GM19438 (cell line): ENCODE measurements at regions not wholly inside any gene's neighbourhood (a gene's known extent, or its start where the extent isn't known, plus 50 kb on each side); places are given as distances from the start of the nearest gene placed in this dataset.
A peak's percentile ranks its signal among the peaks of the same experiment; 100 is the strongest.
"Not testable (repeated sequence)": the region's sequence is repeated elsewhere in the genome, so short reads cannot be mapped to it uniquely, and the experiment has no call there.

ENCODE experiments used
- ATAC-seq: cut with Tn5 transposase; IDR thresholded peaks from one replicate; pipeline ENCODE4 v1.9.1; 2021; ENCODE audit warnings: low read depth; ENCODE audit not compliant: unreplicated experiment

DNA sequence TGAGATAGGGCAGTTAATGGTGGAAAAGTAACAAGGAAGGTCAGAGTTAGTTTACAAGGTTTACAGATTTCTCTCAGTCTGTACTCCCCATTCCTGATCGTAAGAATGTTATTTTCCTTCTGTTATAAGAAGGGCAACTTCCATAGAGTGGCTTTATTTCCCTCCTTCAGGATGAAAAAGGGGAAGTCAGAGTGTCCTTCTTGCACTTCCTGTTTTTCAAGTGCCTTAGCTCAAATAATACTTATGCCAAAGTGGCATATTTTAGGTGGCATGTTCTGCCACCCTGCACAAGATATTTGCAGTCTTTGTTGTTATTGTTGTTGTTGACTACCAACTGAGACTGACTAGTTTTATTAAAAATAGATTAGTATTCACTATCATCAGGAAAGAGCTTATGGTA is 730.7 kb upstream of the ADGRL4 start:
- no peak for ATAC-seq

DNA sequence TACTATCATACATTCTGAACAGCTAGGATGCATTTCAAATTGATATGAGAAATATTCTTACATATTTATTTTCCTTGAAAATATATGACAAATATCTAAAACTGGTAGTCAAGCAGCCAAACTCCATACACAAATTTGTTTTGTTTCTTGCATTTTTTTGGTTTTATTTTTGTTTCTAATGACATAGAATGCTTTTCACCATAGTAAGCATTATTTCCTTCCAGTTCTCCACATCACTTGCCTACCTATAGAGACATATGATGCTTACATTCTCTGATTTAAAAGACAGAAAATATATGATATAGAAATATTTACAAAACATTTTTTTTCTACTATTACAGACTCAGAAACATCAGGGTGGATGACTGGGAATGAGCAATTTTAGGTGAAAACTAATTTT is 726.4 kb upstream of the ADGRL4 start:
- no peak for ATAC-seq

DNA sequence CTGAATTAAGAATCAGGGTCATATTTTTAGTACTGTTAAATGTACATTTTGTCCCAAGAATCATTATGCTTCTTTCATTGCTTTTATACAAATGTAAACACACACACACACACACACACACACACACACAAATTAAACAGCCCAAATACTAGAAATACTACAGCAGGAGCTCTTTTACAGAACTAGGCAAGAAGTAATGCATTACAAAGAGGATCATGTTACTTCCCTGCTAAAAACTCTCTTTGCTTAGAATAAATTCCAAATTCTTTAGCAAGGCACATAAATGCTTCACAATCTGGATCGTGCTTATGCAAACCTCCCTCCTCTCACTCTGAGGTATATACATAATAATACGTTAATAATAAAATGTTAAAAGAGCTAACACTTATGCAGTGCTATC is 720.4 kb upstream of the ADGRL4 start:
- no peak for ATAC-seq

DNA sequence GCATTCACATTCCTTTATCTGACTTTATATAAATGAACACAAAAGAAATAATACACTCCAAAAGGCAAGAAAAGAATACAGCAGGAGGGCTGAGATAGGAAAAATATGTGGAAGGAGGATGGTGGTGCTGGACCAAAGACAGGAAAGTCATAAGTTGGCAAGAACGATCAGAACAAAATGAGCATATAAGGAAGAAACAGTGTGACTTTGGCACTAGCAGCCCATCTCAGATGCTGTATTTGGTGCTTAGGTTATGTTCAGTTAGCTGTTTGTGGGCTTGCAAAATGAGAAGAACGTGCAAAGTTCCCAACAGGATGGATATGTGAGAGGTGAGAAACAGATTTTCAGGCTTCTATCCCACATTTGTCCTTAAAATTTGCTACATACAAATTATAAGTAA is 719.8 kb upstream of the ADGRL4 start:
- ATAC-seq, result no peak

DNA sequence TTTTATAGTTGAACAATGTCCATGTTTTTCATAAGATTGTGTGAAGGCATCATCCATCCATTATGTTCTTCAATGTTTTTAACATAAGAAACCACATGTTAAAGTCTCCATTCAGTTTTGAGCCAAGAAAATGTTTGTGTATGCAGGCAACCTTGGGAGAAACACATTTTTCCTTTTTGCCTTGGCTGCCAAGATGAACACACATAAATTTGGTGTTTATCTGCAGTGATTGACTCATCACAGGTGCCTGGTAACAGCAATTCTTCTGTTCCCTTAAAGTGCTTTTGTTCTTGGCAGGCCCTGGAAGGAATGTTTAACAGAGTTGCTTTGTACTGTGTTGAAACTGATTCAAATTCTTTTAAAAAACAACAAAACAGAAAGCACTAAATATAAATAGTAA is 709.9 kb upstream of the ADGRL4 start:
- ATAC-seq, result no peak

DNA sequence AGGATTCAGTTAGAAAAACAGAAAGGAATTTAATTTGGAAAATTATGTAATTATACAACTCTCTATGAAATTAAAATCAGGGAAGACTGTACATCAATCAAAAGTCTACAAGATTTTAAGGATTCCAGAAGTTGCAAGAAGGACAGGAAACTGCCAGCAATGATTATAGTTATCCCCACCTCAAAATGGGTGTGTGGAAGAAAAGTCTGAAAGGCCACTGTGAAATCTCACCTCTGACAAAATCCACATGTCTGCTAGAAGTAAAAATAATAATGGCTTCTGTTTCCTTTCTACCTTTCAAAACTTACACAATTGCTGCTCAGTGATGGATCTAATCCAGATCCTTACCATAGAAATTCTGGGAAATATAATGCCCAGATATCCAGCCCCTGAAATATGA is 708.1 kb upstream of the ADGRL4 start:
- ATAC-seq, result no peak

DNA sequence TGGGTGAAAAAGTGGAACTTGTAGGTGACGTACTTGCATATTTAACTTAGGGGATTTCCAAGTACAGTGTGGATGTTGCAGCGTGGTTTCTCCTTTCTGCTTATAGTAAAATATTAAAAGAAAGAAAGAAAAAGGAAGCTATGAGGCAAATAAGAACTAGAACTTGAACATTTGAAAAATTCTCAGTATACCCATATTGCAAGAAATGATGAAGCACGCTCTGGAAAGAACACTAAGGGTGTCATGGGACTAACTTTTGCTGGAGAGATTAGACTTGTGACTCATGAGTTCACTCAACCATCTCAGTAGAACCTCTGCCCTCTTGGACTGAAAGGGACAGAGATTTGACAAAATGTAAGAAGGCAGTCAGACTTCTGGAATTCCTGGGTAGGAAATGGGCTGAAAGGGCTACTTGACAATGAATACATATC is 704.5 kb upstream of the ADGRL4 start:
- ATAC-seq, result peak; percentile 86

DNA sequence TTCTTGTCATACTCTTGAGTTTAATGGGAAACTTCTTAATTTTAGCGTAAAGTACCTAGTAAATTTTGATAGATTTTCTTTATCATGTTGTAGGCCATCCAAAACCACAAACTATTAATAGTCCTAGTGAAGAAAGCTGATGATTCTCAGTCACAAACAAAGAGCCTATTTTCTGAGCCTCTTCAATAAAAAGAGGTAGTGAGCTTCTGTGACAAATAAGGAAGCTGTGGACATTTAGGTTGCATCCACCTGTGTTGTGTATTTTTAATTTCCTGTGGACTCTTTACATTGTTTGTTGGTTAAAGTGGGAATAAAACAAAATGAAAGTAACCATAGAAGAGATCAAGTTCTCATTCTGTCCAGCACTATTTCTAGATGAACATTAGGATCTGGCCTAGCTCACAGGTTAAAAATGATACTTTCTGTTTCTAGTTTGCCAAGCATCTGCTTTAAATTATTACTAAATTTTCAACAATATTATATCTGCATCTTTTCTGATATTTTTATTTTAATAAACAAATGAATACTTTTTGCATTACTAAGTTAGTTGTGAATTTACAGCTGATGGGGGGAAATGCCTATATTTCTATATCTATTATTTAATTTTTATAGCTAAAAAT is 702.2 kb upstream of the ADGRL4 start:
- no peak for ATAC-seq

DNA sequence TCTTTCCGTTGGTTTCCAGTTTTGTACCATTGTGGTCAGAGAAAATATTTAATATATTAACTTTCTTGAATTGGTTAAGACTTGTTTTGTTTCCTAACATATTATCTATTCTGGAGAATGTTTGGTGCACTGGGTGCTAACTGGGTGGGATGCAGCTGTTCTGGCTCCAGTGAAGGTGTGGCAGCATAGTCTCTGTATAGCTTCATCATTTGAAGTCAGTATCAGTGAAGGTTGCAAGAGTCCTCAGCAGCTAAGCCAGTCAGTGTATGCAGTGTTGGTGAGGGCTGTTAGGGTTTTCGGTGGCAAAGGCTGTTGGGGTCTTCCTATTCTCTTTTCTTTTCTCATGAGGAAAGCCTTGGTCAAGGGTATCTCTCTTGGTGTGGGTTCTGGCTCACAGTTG is 698.7 kb upstream of the ADGRL4 start:
- no peak for ATAC-seq

DNA sequence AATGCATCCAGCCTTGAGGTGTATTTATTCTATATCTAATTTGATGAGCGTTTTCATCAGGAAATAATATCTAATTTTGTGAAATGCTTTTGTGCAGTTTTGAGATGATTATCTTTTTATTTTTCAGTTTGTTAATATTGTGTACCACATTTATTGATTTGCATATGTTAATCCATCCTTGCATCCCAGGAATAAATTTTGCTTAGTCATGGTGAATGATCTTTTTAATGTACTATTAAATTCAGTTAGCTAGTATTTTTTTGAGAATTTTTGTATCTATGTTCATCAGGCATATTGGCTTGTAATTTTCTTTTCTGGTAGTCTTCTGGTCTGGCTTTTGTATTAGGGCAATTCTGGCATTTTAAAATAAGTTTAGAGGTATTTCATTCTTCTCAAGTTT is 697.5 kb upstream of the ADGRL4 start:
- ATAC-seq, result no peak

DNA sequence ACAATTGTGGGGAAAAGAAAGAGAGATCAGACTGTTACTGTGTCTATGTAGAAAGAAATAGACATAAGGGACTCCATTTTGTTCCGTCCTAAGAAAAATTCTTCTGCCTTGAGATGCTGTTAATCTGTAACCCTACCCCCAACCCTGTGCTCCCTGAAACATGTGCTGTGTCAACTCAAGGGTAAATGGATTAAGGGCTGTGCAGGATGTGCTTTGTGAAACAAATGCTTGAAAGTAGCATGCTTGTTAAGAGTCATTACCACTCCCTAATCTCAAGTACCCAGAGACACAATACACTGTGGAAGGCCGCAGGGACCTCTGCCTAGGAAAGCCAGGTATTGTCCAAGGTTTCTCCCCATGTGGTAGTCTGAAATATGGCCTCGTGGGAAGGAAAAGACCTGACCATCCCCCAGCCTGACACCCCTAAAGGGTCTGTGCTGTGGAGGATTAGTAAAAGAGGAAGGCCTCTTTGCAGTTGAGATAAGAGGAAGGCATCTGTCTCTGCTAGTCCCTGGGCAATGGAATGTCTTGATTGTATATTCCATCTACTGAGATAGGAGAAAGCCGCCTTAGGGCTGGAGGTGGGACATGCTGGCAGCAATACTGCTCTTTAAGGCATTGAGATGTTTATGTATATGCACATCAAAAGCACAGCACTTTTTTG is 695.9 kb upstream of the ADGRL4 start:
- not testable (repeated sequence) for ATAC-seq

DNA sequence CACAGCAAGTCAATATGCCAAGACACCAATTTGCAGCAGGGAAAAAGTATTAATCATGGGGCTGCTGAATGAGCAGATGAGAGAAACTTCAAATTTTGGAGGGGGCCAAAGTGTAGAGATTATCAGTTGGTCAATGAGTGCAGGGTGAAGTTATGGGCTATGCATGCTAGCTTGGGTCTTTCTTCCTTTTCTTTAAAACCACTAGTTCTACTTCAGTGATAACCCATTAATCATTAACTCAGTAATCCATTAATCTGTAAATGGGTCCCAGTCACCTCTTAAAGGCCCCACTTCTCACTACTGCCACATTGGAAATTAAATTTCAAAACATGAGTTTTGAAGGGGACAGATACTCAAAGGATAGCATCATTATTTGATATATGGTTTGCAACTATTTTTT is 688.6 kb upstream of the ADGRL4 start:
- peak; percentile 88 for ATAC-seq

DNA sequence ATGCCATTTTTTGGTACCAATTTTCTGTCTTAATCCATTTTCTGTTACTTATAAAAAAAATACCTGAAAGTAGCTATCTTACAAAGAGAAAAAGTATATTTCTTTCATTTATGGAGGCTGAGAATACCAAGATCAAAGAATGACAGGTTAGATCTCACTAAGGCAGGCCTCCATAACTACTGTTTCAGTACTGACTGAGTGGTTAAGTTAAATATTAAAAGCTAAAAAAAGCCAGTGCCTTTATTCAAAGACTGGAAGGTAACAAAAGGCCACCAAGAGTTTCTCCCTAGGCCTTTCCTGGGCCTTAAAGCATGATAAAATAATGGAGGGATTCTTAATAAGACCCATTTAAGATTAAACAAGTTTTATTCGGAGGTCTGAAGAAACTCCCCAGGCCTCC is 687.7 kb upstream of the ADGRL4 start:
- ATAC-seq, result peak; percentile 58

DNA sequence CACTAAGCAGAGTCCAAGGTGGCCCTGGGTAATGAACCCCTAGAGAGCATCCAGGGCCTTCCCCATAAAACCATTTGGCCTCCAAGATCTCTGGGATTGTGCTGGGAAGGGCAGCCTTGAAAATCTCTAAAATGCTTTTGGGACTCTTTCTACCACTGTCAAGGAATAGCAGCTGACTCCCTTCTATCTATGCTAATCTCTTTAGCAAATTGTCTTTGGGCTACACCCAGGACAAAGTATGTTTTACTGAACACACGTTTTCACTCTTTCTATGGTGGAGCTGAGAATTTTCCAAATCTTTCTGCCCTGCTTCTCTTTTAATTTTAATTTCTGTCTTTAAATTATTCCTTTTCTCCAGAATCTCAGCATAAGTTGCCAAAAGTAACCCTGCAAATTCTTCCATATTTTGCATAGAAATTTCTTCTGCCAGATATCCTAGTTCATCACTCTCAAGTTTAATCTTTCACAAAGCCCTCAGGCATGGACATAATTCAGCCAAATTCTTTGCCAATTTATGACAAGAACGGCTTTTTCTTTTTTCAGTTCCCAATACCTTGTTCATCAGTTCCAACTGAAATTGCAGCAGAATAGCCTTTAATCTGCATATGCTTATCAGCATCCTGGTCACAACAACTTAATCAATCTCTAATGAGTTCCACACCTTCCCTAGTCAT is 687.0 kb upstream of the ADGRL4 start:
- ATAC-seq, result peak; percentile 8

DNA sequence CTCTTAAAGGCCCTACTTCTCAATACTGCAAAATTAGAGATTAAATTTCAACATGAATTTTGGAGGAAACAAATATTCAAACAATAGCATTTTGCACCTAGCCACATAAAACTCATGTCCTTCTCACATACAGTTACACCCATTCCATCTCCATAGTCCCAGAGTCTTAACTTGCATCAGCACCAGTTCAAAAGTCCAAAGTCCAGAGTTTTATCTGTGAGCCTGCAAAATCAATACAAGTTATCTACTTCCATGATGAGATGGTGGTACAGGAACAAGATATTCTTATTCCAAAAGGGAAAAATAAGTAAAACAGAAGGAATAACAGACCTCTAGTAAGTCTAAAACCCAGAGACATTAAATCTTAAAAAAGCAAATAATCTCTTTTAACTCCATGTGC is 686.0 kb upstream of the ADGRL4 start:
- no peak for ATAC-seq

DNA sequence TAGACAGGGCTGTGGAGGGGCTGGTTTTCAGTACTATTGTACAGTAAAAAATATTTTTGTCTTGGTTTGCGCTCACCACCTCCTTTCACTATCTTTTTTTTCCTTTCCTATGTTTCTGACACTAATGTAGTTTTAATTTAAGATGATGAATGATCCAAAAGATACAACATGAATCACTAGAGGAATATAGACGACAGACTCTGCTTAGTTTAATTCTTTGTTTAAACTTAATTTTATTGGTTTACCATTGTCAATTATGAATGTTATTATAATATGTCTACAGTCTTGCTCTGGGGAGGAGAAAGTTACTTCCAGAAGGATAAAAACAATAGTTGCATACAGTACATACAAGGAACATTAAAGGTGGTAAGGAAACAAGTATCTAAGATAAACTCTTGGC is 682.4 kb upstream of the ADGRL4 start:
- ATAC-seq, result no peak

DNA sequence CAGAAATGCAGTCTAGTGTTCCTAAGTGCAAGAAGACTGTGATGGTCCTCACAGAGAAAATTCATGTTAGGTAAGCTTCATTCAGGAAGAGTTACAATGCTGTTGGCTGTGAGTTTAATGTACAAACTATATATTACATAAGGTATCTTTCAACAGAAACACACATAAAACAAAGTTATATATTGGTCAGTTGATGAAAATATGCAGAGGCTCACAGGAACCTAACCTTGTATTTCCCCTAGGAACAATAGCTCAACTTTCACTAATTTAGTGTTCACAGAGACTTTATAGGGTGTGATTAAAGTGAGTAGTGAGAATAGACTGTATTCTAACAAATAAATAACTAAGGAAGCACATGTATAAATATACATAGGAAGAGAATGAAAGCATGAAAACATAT is 676.9 kb upstream of the ADGRL4 start:
- ATAC-seq, result no peak

DNA sequence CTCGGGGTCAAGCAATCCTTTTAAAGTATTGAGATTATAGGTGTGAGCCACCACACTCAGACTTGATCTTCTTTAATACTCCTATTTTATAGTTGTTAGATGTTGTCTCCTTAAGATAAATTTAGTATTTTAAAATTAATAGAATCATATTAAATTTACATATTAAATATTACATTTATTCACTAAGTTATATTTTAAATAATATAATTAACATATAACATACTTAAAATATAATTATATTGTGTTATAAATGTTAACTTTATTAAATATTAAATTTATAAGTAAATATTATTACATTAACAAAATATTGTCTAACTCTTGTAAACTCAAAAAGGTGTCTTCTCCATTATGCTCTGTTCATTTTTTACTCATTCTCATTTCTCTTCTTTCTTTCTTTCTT is 675.9 kb upstream of the ADGRL4 start:
- ATAC-seq, result no peak

DNA sequence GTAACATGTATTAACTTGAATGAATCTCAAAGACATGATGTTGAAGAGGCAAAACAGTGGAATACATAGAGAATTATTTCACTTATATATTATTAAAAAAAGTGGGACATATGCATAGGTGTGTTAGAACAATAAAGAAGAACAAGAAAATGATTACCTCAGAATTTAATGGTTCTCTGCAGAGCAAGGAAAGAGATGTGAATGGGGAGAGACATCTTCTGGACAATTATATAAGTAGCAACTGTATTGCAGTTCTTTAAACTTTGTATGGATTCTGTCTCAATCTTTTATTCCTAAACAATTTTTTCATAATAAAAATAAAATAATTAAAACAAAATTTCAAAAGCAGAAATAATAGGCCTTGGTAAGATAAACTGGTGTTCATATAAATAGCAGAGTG is 674.9 kb upstream of the ADGRL4 start:
- ATAC-seq, result no peak

DNA sequence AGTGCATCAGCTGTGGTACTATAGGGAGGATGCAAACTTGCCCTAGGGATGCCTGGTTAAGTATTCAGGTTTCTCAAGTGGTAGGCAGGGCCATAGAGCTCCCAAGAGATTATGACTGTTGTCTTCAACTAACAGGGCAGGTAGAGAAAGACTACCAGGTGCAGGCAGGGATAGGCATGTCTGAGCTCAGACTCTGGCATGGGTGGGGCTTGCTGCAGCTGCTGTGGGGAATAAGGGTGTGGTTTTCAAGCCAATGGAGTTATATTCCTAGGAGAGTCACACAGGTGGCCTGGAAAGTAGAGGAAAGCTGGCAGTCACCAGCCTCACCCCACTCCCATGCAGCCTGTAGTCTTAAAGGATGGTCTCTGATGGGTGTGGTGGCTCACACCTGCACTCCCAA is 673.4 kb upstream of the ADGRL4 start:
- ATAC-seq, result no peak

DNA sequence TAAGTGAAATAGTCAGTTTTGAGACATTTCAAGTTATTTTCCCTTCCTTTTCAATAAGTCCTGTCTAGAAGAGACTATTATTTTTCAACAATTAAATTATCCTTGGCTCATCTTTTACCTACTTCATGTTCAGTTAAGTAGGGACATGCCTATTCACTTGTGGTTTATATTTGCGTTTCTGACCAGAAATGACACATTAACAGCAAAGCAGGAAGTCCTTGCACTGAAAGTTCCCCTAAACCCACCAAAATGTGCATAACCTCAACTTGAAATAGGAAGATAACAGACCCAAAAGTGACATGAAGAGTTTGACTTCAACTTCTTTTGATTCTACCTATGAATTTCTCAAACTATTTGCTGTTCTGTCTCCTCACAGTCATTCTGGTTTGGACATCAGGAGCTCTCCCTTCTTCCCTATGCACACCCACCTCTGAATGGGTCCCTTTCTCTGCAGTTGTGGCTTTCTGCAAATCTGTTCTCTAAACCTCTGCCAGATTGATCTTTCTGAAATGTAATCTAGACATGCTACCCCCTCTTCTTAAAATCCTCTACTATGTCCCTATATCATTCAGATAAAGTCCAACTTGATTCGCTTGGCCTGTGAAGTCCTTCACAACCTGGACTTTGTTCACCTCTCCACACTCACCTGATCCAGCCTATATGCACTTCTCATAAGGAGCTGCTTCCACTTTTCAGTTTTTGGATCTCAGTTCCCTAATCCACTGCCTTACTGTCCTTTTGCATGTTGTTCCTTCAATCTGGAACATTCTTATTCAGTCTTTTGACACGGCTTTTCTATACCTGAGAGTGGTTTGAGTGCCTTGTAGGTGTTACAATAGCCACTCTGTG is 661.5 kb upstream of the ADGRL4 start:
- ATAC-seq, result peak; percentile 97
